ENCODE measurements at regions not wholly inside any gene's neighbourhood (a gene's known extent, or its start where the extent isn't known, plus 50 kb on each side); places are given as distances from the start of the nearest gene placed in this dataset.

DNA sequence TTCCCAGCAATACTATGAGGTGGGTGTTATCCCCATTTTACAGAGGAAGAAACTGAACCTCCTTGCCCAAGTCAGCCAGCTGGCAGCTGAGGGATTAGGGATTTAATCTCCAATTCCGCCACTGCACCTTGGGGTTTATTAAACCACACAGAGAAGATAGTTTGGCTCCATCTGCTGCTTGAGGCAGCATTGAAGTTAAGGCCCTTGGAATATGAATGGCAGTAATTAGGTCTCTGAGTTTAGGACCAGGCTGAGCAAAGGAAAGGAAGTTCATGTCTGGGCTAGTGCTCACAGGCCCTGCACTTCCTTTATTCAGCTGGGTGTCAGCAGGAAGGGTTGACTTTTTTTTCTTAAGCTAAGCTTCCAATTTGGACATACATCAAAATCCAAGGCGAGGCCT is 86.9 kb upstream of the GDNF start:
- TF ChIP-seq RAD21 (IDR thresholded peaks at IDR 0.05; ENCODE audit: low read length) (0 out of 2 replicates have a peak, but pooled peaks have one; percentile 6), POLR2A (IDR thresholded peaks at IDR 0.05; ENCODE audit: low read depth, low read length) (no peak), SMC3 (IDR thresholded peaks at IDR 0.05; ENCODE audit: low read depth, low read length) (peak; percentile 28; the same call in 1 of the 2 replicates), CEBPB (IDR thresholded peaks at IDR 0.05; ENCODE audit: low read depth, low read length) (no peak)
- TF ChIP-seq, protein P1, sequence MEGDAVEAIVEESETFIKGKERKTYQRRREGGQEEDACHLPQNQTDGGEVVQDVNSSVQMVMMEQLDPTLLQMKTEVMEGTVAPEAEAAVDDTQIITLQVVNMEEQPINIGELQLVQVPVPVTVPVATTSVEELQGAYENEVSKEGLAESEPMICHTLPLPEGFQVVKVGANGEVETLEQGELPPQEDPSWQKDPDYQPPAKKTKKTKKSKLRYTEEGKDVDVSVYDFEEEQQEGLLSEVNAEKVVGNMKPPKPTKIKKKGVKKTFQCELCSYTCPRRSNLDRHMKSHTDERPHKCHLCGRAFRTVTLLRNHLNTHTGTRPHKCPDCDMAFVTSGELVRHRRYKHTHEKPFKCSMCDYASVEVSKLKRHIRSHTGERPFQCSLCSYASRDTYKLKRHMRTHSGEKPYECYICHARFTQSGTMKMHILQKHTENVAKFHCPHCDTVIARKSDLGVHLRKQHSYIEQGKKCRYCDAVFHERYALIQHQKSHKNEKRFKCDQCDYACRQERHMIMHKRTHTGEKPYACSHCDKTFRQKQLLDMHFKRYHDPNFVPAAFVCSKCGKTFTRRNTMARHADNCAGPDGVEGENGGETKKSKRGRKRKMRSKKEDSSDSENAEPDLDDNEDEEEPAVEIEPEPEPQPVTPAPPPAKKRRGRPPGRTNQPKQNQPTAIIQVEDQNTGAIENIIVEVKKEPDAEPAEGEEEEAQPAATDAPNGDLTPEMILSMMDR (conservative IDR thresholded peaks at IDR 0.05; ENCODE audit: low read depth, low read length): no peak; the same call in 1 of the 2 replicates
